GM12892 (cell line): ENCODE measurements at regions not wholly inside any gene's neighbourhood (a gene's known extent, or its start where the extent isn't known, plus 50 kb on each side); places are given as distances from the start of the nearest gene placed in this dataset.

Source experiments
- DNase-seq: peaks from one replicate; pipeline ENCODE4 v3.0.0; 2011; ENCODE audit not compliant: insufficient read length
- FAIRE-seq: peaks from 2 replicates; lab custom pipeline; 2011; peaks lifted over from hg19 to GRCh38; lab: Jason Lieb, UNC
- POLR2A ChIP-seq: IDR thresholded peaks from 2 replicates; pipeline ENCODE4 v1.6.1; 2011; ENCODE audit warnings: low read depth, low read length, control low read depth
- POLR2AphosphoS5 ChIP-seq: IDR thresholded peaks from 2 replicates; pipeline ENCODE4 v1.6.1; 2011; ENCODE audit warnings: low read depth, low read length, control low read depth
- TAF1 ChIP-seq: IDR thresholded peaks from 2 replicates; pipeline ENCODE4 v1.6.1; 2011; ENCODE audit warnings: low read depth, mild to moderate bottlenecking, control low read depth, low read length, borderline replicate concordance

DNA sequence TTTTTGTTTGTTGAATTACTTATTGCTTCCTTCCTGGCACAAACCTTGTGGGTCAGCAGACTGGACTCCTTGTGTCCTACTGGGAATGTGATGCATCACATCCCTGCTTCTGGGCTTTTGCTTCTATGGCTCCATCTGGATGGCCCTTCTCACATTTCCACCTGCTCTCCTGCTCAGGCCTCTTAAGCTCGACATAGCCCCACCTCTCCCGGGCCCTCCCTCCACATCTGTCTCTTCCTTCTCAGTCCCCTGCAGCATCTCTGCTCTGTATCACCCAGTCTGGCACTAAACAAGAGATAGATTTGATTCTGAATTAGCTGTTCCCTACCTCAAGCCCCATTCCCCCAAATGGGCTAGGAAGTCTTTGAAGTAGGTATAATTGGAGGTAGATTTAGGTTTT is 356.8 kb downstream of the DHX35 start:
- FAIRE-seq = no peak
- TF ChIP-seq POLR2A (no peak), POLR2AphosphoS5 (no peak), TAF1 (no peak)
- no peak for DNase-seq

- FAIRE-seq = no peak
- TF ChIP-seq POLR2AphosphoS5 (no peak), TAF1 (no peak), POLR2A (no peak)
- no peak for DNase-seq
Observed at GRCh38 chr20:39312676-39313075, 350.5 kb downstream of the DHX35 start.

GRCh38 chr20:39311851-39312506 is 349.8 kb downstream of the DHX35 start:
- no peak for FAIRE-seq
- TF ChIP-seq POLR2AphosphoS5 (no peak), POLR2A (no peak), TAF1 (no peak)

DNA sequence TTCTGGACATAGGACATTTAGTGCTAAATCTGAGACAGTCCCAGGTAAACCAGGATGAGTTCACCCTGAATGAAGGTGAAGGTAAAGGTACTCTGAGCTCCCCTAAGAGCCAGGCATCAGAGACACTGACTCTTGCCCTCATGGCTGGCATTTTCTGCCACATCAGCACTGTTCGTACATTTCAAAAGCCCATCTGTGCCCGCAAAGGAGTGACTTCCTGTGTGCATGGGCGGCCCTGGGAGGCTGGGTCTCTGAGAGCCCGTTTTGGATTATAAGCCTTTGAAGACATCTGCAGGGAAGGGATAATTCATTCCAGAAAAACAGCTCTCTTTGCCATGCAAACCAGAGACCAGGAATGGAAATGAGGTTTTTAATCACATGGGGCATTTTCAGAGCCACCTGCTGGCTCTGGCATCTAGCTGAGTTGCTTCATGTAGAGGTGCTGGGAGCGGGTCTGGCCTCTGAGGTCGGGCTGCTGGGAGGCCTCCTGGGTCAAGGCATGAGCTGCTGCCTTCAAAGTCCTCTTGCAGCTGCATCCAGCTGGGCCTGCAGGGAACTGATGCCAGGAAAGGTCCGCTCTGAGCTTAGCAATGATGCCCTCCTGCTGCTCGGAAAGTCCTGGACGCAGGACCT is 348.3 kb downstream of the DHX35 start:
- no peak for FAIRE-seq
- TF ChIP-seq POLR2A (no peak), POLR2AphosphoS5 (no peak), TAF1 (no peak)
- no peak for DNase-seq

More at GRCh38 chr20:39311851-39312506, 349.8 kb downstream of the DHX35 start:
- no peak for DNase-seq

DNA sequence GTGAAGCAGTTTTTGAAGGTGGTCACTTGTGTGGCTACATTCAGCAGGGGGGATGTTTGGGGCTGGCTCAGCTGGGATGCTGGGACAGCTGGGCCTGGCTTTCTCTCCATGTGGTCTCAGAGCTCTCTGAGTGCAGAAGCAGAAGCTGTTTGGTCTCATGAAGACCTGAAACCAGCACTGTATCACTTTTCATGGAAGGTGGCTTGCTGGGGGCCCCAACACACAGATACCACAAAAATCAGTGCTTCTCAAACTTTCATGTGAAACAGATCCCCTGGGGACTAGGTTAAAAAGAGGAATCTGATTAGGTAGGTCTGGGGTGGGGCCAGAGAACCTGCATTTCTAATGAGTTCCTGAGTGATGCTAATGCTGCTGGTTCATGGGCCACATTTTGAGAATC is 347.3 kb downstream of the DHX35 start:
- no peak for TF ChIP-seq TAF1
- TF ChIP-seq POLR2A = no peak
- TF ChIP-seq POLR2AphosphoS5 = no peak
- DNase-seq = no peak
- FAIRE-seq = no peak

DNA sequence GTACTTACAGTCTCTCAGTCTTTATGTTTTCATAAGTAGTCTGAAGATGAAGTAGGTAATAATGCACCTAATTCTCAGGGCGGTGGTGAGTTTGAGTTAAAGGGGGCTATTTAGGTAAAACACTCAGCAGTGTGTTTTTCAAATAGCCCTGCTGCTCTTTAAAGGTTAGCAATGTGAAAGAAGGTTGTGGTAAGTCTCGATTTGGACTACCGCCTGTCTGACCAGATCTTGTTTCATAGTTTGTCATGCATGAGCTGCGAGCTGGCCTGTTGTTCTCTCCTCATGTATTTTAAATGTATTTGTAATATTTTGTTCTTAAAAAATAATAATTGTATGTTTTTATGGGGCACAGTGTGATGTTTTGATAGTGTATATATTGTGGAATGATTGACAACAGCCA is 340.2 kb downstream of the DHX35 start:
- FAIRE-seq = no peak
- DNase-seq = no peak

GRCh38 chr20:39299783-39300182 is 337.6 kb downstream of the DHX35 start:
- DNase-seq (no peak), FAIRE-seq (no peak)
- TF ChIP-seq POLR2AphosphoS5 = no peak

More for the DNA sequence above, 340.2 kb downstream of the DHX35 start:
- TF ChIP-seq TAF1 = no peak
- no peak for TF ChIP-seq POLR2A
- TF ChIP-seq POLR2AphosphoS5 = no peak

DNA sequence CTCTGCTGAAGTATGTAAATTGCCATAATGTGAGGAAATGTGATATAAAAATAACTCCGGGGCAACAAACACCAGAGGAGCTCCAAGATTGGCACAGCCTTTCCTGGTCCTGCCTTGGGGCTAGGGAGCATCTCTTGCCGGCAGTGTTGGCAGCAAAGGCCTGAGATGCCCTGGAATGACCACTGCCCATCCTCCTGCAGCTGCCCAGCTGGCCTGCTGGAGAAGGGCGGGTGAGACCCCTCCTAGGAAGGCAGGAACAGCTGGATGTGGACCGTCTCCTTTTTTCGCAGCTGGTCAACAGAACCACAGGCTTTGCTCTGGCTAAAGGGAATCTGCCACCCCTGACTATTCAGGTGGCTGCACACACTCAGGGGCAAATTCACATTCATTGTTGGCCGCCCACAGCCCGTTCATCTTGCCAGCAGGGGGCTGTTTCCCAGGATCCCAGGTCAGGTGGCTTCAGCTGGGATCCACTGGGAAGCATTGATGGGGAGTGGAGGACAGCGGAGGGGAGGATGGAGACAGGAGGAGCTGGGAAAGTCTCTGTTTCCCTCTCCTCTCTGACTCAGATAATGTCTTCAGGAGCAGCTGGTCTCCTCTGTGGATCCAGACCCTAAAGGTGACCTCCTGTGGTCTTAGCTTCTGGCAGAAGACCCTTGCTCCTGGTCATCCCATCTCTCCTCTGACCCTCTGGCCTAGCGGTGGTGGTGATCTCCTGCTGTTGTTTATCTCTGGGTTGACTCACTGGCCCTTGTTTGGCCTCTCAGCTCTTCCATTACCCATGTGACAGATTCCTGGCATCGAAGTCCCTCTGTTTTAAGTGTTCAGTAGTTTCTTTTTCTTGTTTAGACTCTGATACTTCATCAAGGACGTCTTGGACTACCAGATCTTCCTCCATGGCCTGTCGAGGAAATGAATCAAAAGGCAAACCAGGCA is 336.7 kb downstream of the DHX35 start:
- TF ChIP-seq TAF1 (no peak), POLR2A (no peak), POLR2AphosphoS5 (no peak)
- FAIRE-seq (no peak), DNase-seq (no peak)

DNA sequence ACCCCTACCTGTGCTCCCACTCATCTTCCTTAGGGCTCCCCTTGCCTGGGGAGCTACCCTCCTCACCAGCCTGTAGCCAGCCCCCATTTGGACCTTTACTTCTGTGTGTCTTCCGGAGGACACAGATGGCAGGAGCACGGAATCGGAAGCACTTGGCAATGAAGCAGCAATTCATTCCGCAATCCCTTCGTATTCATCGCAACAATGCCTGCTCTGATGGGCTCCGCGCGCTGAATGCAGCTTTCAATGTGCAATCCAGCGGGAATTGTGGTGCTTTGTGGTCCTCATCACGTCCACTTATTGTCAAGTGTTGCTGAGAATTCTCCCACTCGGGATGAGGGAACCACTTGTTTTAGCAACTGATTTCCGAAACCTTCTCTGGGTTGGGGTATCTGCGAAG is 336.0 kb downstream of the DHX35 start:
- TF ChIP-seq POLR2AphosphoS5 (no peak), POLR2A (no peak), TAF1 (no peak)
- no peak for FAIRE-seq
- no peak for DNase-seq

- no peak for FAIRE-seq
- TF ChIP-seq TAF1 (no peak), POLR2A (no peak), POLR2AphosphoS5 (no peak)
- no peak for DNase-seq
Observed at GRCh38 chr20:39295301-39295700, 333.2 kb downstream of the DHX35 start.

DNA sequence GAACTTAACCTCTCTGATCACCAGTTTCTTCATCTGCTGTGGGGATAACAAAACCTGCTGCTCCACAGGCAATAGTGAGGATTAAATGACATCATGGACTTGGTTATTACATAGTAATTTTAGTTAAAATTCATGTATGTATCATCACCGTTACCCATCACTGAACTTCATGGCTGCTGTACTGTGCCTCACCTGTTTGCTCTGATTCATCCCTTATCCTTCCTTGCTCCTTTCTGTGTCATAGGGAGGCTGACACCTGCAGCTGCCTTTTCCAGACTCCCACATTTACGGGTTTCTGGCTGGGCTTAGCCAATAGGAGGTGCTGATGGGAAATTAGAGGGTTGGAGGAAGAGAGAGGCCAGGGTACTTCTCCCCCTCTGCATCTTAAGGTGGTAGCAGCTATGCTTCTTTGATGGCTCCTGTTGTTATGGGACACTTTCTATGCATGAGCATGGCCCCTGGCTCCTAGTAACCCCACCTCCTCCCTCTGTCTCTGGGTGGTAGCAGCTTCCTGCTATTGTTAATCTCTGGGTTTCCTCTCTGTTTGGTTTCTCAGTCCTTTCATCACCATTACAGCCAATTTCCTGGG is 332.1 kb downstream of the DHX35 start:
- DNase-seq (no peak), FAIRE-seq (no peak)
- TF ChIP-seq POLR2AphosphoS5 (no peak), POLR2A (no peak), TAF1 (no peak)

DNA sequence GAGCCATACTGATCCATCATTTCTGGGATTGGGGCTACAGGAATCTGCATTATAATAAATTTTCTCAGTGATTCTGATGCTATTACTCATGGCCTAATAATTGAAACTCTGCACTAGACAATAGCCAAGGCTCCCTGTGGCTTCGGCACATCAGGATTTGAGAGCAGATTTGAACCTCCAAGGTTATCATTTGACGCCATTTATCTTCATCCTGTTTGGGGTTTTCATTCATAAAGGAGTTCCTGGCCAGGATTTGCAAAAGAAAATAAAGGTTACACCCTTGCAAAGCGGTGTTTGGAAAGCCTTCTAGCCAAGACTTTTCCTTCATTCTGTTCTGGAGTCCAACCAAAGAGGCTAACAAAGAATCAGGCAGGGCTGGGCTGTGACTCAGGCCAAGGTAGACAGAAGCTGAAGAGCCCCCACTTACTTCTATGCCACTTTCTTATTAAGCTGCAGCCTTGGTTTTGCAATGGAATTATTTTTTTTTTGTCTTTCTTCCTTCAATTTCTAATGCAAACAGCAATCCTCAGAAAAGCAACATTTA is 330.1 kb downstream of the DHX35 start:
- FAIRE-seq = no peak
- no peak for DNase-seq
- no peak for TF ChIP-seq TAF1
- no peak for TF ChIP-seq POLR2AphosphoS5
- TF ChIP-seq POLR2A = no peak
